Smooth muscle cell (in vitro differentiated cells): ENCODE measurements at regions not wholly inside any gene's neighbourhood (a gene's known extent, or its start where the extent isn't known, plus 50 kb on each side); places are given as distances from the start of the nearest gene placed in this dataset.

Source experiments
- DNase-seq: peaks from one replicate; lab custom pipeline; 2025; ENCODE audit not compliant: unreplicated experiment; lab: John Stamatoyannopoulos, UW
- H2AFZ ChIP-seq: fragments of 200-600 bp; sonication (generic); 2 replicates; pipeline ENCODE4 v1.6.0; 2016; ENCODE audit warnings: antibody characterized with exemption, low read depth, mild to moderate bottlenecking
- H3F3A ChIP-seq: fragments of 200-600 bp; sonication (generic); 2 replicates; pipeline ENCODE4 v1.6.0; 2017; ENCODE audit warnings: antibody characterized with exemption, low read depth
- H3K27ac ChIP-seq: fragments of 200-600 bp; sonication (generic); 2 replicates; pipeline ENCODE4 v1.5.1; 2016; ENCODE audit warnings: low read depth, mild to moderate bottlenecking
- H3K27me3 ChIP-seq: fragments of 200-600 bp; sonication (generic); 2 replicates; pipeline ENCODE4 v1.6.1; 2016; ENCODE audit warnings: low read depth, mild to moderate bottlenecking
- H3K36me3 ChIP-seq: fragments of 200-600 bp; sonication (generic); 2 replicates; pipeline ENCODE4 v1.5.1; 2016; ENCODE audit warnings: low read depth
- H3K4me1 ChIP-seq: fragments of 200-600 bp; sonication (generic); 2 replicates; pipeline ENCODE4 v1.5.1; 2016; ENCODE audit warnings: low read depth
- H3K4me2 ChIP-seq: fragments of 200-600 bp; sonication (generic); 2 replicates; pipeline ENCODE4 v1.6.0; 2016; ENCODE audit warnings: mild to moderate bottlenecking
- H3K4me3 ChIP-seq: fragments of 200-600 bp; sonication (generic); 2 replicates; pipeline ENCODE4 v1.5.1; 2016; ENCODE audit warnings: mild to moderate bottlenecking
- H3K79me2 ChIP-seq: fragments of 200-600 bp; sonication (generic); 2 replicates; pipeline ENCODE4 v1.6.0; 2016; ENCODE audit warnings: low read depth, mild to moderate bottlenecking
- H3K9ac ChIP-seq: fragments of 200-600 bp; sonication (generic); 2 replicates; pipeline ENCODE4 v1.6.0; 2016; ENCODE audit warnings: low read depth
- H3K9me3 ChIP-seq: fragments of 200-600 bp; sonication (generic); replicated peaks from 2 replicates; pipeline ENCODE4 v1.5.1; 2016; ENCODE audit warnings: low read depth
- H4K20me1 ChIP-seq: fragments of 200-600 bp; sonication (generic); 2 replicates; pipeline ENCODE4 v1.6.0; 2016; ENCODE audit warnings: low read depth
- CTCF ChIP-seq: fragments of 200-600 bp; sonication (generic); IDR thresholded peaks from 2 replicates; pipeline ENCODE4 v1.5.1; 2017; ENCODE audit warnings: borderline replicate concordance, mild to moderate bottlenecking, antibody characterized with exemption; ENCODE audit not compliant: insufficient read depth, poor library complexity, severe bottlenecking
- WGBS: methylation state at CpG from one replicate; pipeline ENCODE4 v1.1.7; 2016; ENCODE audit warnings: low lambda C conversion rate; 5-methylcytosine and 5-hydroxymethylcytosine counted together

DNA sequence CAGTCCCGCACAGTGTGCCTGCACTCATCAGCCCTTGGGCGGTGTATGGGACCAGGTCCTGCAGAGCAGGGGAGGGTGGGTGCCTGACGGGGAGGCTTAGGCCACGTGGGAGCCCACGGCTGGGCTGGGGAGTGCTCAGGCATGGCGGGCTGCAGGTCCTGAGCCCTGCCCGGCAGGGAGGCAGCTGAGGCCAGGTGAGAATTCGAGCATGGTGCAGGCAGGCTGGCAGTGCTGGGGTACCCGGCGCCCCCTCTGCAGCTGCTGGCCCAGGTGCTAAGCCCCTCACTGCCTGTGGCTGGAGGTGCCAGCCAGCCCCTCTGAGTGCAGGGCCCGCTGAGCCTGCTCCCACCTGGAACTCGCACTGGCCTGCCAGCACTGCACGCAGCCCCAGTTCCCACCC, 630.9 kb upstream of the PCDH20 start:
- TF ChIP-seq CTCF, result no peak
- Histone ChIP-seq H4K20me1 (no peaks in the 10 kb centered on the region), H3K9me3 (no peaks in the 10 kb centered on the region), H3K79me2 (no peaks in the 10 kb centered on the region), H3F3A (no peaks in the 10 kb centered on the region), H2AFZ (no peak overlapping the region), H3K27ac (no peak overlapping the region), H3K4me2 (no peak overlapping the region), H3K4me3 (no peak overlapping the region), H3K27me3 (no peaks in the 10 kb centered on the region), H3K9ac (no peak overlapping the region), H3K4me1 (no peaks in the 10 kb centered on the region), H3K36me3 (no peaks in the 10 kb centered on the region)
- 94% methylated on average over 8 of the region's 13 CpGs for WGBS
- no peak for DNase-seq

GRCh38 chr13:62043600-62043999, 628.0 kb upstream of the PCDH20 start:
- Histone ChIP-seq H3K36me3 (no peaks in the 10 kb centered on the region), H2AFZ (no peak overlapping the region), H3K4me3 (no peak overlapping the region), H3K4me1 (no peaks in the 10 kb centered on the region), H3K79me2 (no peaks in the 10 kb centered on the region), H4K20me1 (no peaks in the 10 kb centered on the region), H3K27ac (no peak overlapping the region), H3K9ac (no peak overlapping the region), H3K4me2 (no peak overlapping the region), H3K27me3 (no peaks in the 10 kb centered on the region), H3K9me3 (no peaks in the 10 kb centered on the region), H3F3A (no peaks in the 10 kb centered on the region)
- no peak for DNase-seq
- 98% methylated on average over 3 of the region's 3 CpGs for WGBS
- no peak for TF ChIP-seq CTCF

GRCh38 chr13:62040806-62041205, 625.2 kb upstream of the PCDH20 start:
- no peak for TF ChIP-seq CTCF
- no peaks in the 10 kb centered on the region for H3K9me3 ChIP-seq

GRCh38 chr13:62040078-62040477, 624.4 kb upstream of the PCDH20 start:
- Histone ChIP-seq H3K4me2 (no peak overlapping the region), H3K36me3 (no peaks in the 10 kb centered on the region), H3K9ac (no peak overlapping the region), H3K27ac (no peak overlapping the region), H3K4me3 (no peak overlapping the region), H3F3A (no peaks in the 10 kb centered on the region), H3K79me2 (no peaks in the 10 kb centered on the region), H4K20me1 (no peaks in the 10 kb centered on the region), H3K9me3 (no peaks in the 10 kb centered on the region), H3K4me1 (no peaks in the 10 kb centered on the region), H3K27me3 (no peaks in the 10 kb centered on the region), H2AFZ (no peak overlapping the region)
- DNase-seq, result no peak
- 71% methylated on average over 3 of the region's 3 CpGs for WGBS
- TF ChIP-seq CTCF, result no peak

More at GRCh38 chr13:62040806-62041205, 625.2 kb upstream of the PCDH20 start:
- 88% methylated on average over 2 of the region's 2 CpGs for WGBS
- Histone ChIP-seq H3K27me3 (no peaks in the 10 kb centered on the region), H3F3A (no peaks in the 10 kb centered on the region), H3K27ac (no peak overlapping the region), H3K4me2 (no peak overlapping the region), H3K4me3 (no peak overlapping the region), H2AFZ (no peak overlapping the region), H3K79me2 (no peaks in the 10 kb centered on the region), H3K36me3 (no peaks in the 10 kb centered on the region), H3K9ac (no peak overlapping the region), H3K4me1 (no peaks in the 10 kb centered on the region), H4K20me1 (no peaks in the 10 kb centered on the region)
- no peak for DNase-seq
